Panc1 (cell line): ENCODE measurements at regions not wholly inside any gene's neighbourhood (a gene's known extent, or its start where the extent isn't known, plus 50 kb on each side); places are given as distances from the start of the nearest gene placed in this dataset.

Source experiments
- ATAC-seq: fragments of 200-7000 bp; cut with Tn5 transposase; 2 replicates; pipeline ENCODE4 v1.9.1; 2020; ENCODE audit warnings: mild to moderate bottlenecking, moderate library complexity
- BruUV-seq: library from RNA; stranded (reverse); fragments of 400-500 nt; replicated peaks from 2 replicates; lab custom pipeline; 2021; lab: Mats Ljungman, UMichigan
- CTCF ChIA-PET: fragments of 300-600 bp; sonication (Branson Sonifier 250); formaldehyde crosslinking; loops from one replicate; lab custom pipeline; 2022; ENCODE audit warnings: antibody characterized with exemption; lab: Charles Lee
- POLR2A ChIA-PET: fragments of 300-600 bp; sonication (Branson Sonifier 250); formaldehyde crosslinking; loops from one replicate; lab custom pipeline; 2022; ENCODE audit warnings: antibody characterized with exemption; lab: Charles Lee
- DNase-seq: peaks from one replicate; pipeline ENCODE4 v3.0.0-alpha.2; 2010; ENCODE audit warnings: low read depth, low spot score
- H3K27ac ChIP-seq: 2 replicates; pipeline ENCODE4 v1.5.1; 2011; ENCODE audit warnings: mild to moderate bottlenecking, low read length, inconsistent platforms
- H3K27me3 ChIP-seq: fragments of 200-500 bp; sonication (Bioruptor generic); 2 replicates; pipeline ENCODE4 v1.6.0; 2014; ENCODE audit warnings: low read length, inconsistent platforms; ENCODE audit not compliant: control insufficient read depth, insufficient read depth
- H3K36me3 ChIP-seq: fragments of 200-500 bp; sonication (Bioruptor generic); 2 replicates; pipeline ENCODE4 v1.5.1; 2014; ENCODE audit warnings: inconsistent platforms, mild to moderate bottlenecking, low read length, moderate library complexity; ENCODE audit not compliant: control insufficient read depth, insufficient read depth
- H3K4me1 ChIP-seq: 2 replicates; pipeline ENCODE4 v1.5.1; 2011; ENCODE audit warnings: inconsistent platforms, mild to moderate bottlenecking, low read length, moderate library complexity; ENCODE audit not compliant: control insufficient read depth, insufficient read depth
- H3K4me3 ChIP-seq, 2 experiments: 2 replicates each; pipeline ENCODE4 v1.5.1; 2011 to 2012; ENCODE audit warnings: low read depth in 2 of 2, low read length in 2 of 2, mild to moderate bottlenecking in 2 of 2, inconsistent platforms in 1 of 2, moderate library complexity in 1 of 2
- H3K9me3 ChIP-seq: fragments of 200-500 bp; sonication (Bioruptor generic); 2 replicates; pipeline ENCODE4 v1.5.1; 2014; ENCODE audit warnings: low read depth, mild to moderate bottlenecking, inconsistent platforms, low read length, moderate library complexity; ENCODE audit not compliant: control insufficient read depth, insufficient read depth
- CTCF ChIP-seq: fragments of 450-650 bp; IDR thresholded peaks from 2 replicates; pipeline ENCODE4 v1.5.1; 2017; ENCODE audit warnings: mild to moderate bottlenecking
- POLR2AphosphoS5 ChIP-seq: IDR thresholded peaks from 2 replicates; pipeline ENCODE4 v1.6.1; 2012; ENCODE audit warnings: mild to moderate bottlenecking, low read depth, low read length, moderate library complexity
- REST ChIP-seq, 2 experiments: IDR thresholded peaks; 2 replicates each; pipeline ENCODE4 v1.6.1; 2011 to 2012; ENCODE audit warnings: low read depth in 2 of 2, control low read depth in 1 of 2, low read length in 1 of 2, mild to moderate bottlenecking in 1 of 2, moderate library complexity in 1 of 2; ENCODE audit not compliant: insufficient read depth in 1 of 2
- SIN3A ChIP-seq: IDR thresholded peaks from 2 replicates; pipeline ENCODE4 v1.6.1; 2012; ENCODE audit warnings: low read depth, mild to moderate bottlenecking, low read length, moderate library complexity, borderline replicate concordance; ENCODE audit not compliant: insufficient read depth
- TCF7L2 ChIP-seq: IDR thresholded peaks from 2 replicates; pipeline ENCODE4 v1.6.1; 2011; ENCODE audit warnings: mild to moderate bottlenecking, low read depth, low read length, inconsistent platforms
- in situ Hi-C: cut with HindIII; loops from 2 replicates; pipeline ENCODE4 v1.10.0; 2016; ENCODE audit warnings: low sequenced_read_pairs, low pct_unique_long_range_greater_than_20kb
- intact Hi-C: fragments of 100-400 bp; cut with micrococcal nuclease; formaldehyde crosslinking; loops from one replicate; pipeline ENCODE4 v1.10.0; 2022; ENCODE audit not compliant: unreplicated experiment

- no peaks in the 10 kb centered on the region for H3K27me3 ChIP-seq
- ChIA-PET POLR2A (no interaction called here), CTCF (no interaction called here)
- in situ Hi-C loops (no loop called here), intact Hi-C loops (no loop called here)
- H3K9me3 ChIP-seq: no peaks in the 10 kb centered on the region
- DNase-seq: no peak
- TF ChIP-seq TCF7L2 (no peak), POLR2AphosphoS5 (no peak), REST (IDR thresholded peaks at IDR 0.05; ENCODE audit: insufficient read depth in 1 of 2, low read depth in 2 of 2, low read length in 1 of 2) (no peak), SIN3A (no peak), CTCF (no peak)
- BruUV-seq: no TSS peak
- H3K27ac ChIP-seq: no peak overlapping the region
- H3K36me3 ChIP-seq: no peaks in the 10 kb centered on the region
- ATAC-seq: no peak
- H3K4me3 ChIP-seq: no peak overlapping the region
- H3K4me1 ChIP-seq: no peaks in the 10 kb centered on the region
Measured at GRCh38 chr15:93359425-93360131, 270.6 kb upstream of the RGMA start.

- TF ChIP-seq REST (IDR thresholded peaks at IDR 0.05; ENCODE audit: insufficient read depth in 1 of 2, low read depth in 2 of 2, low read length in 1 of 2) (no peak), POLR2AphosphoS5 (no peak), SIN3A (no peak), TCF7L2 (no peak), CTCF (no peak)
- CTCF ChIA-PET: no interaction called here
- in situ Hi-C loops (no loop called here), intact Hi-C loops (no loop called here)
- Histone ChIP-seq H3K27me3 (no peaks in the 10 kb centered on the region), H3K4me3 (no peak overlapping the region), H3K36me3 (no peaks in the 10 kb centered on the region), H3K9me3 (no peaks in the 10 kb centered on the region), H3K27ac (no peak overlapping the region), H3K4me1 (no peaks in the 10 kb centered on the region)
- no TSS peak for BruUV-seq
- no peak for DNase-seq
- POLR2A ChIA-PET: no interaction called here
- ATAC-seq: no peak
Measured at GRCh38 chr15:93359060-93359408, 270.0 kb upstream of the RGMA start.
